ENCODE measurements at regions not wholly inside any gene's neighbourhood (a gene's known extent, or its start where the extent isn't known, plus 50 kb on each side); places are given as distances from the start of the nearest gene placed in this dataset.

DNA sequence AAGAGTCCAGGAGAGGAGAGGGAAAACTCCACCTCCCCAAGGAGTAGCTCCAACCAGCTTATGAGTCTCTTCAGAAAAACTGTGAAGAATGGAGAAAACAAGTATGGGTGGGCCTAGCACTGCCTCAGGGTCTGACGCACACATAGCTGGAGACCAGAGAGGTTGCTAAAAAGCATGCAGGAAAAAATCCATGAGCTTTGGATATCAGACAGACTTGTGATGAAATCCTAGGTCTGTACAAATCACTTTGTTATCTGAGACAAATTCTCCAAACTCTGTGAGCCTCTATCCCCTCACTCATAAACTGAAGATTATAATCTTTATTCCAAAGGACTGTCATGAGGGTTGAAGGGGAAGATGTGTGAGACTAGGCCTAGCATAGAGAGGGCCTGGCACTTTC, 141.5 kb upstream of the FGGY start:
- DNase-seq = no peak

DNA sequence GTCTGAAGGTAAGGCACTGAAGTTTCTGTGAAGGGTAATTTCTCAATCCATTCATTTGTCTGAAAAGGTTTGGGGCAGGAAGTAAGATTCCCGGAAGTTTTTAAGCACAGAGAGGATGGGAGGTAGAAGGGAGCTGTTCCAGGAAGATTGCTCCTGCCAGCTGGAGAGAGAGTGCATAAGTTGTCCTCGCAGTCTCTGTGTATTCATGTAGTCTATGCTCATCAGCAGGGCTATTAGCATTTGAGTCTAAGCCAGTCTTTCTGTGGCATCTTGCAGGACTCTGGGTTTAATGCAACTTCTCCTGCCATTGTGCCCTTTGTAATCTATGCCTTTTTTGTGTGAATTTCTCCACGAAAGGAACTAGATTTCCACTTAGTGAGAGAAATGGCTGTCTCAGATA, 140.8 kb upstream of the FGGY start:
- DNase-seq = no peak

DNA sequence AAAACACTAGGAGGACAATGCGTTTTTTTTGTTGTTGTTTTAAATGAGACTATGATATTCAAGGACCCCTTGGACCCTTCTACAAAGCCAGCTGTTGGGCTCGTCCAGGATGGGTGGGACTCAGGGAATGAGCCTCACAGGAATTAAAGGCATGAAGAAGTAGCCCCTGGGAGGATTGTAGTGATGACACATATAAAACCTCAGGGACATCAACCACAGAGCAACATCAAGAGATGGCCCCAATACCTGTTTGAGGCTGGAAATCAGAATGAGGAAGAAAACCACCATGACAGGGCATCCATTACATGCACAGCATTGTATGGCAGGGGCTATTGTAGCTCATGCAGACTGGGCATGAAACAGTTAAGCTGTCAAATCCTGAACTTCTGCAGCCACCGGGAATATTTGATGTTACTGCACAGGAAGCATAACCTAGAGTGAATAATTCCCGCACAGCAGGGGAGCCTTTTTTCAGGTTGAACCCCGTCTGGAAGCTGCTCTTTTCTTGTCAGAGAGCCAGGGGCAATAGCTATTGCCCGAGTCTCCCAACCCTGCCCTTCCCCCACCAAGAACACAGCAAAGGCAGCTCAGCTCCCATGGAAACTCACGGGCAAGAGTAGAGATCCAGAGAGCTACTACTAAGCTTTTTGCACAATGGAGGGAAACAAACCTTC, 140.2 kb upstream of the FGGY start:
- DNase-seq = no peak

DNA sequence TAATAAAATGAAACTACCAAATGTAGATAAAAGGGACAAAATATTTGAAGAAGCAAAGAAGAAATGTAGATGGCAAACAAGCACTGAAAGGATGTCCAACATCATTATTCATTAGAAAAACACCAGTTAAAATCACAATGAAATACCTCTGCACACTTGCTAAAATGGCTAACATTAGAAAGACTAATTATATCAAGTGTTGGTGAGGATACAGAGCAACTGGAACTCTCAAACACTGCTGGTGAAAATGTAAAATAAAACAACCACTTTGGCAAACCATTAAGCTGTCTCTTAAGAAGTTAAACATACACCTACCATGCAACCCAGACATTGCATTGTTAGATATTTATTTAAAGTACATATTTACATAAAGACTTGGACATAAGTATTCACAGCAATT, 138.6 kb upstream of the FGGY start:
- no peak for DNase-seq

DNA sequence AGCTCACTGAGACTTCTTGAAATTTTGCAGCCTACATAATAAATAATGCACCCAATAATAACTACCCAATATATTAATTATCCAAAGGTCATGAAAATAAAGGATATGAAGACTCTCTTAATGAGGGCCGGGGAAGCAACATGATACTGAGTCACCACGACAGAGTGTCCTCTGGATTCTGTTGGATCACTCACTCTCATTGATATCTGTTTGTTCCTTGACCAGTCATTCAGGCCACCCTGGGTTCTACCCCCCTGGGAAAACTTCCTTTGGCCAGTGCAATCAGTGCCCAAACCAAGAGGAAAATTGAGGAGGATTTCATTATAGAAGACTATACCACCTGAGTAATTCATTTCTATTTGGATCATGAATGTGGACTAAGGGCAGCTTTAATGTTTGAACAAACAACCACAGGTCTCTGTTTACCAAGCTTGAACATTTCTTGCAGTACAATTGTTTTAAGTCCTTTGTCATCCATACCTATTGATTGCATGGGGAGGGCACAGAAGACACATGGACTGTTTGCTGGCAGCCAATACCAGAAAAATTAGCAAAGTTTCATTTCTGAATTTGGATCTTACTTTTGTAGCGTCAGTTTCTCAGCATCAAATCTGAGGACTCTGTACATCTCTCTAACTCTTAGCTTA, 137.2 kb upstream of the FGGY start:
- no peak for DNase-seq

DNA sequence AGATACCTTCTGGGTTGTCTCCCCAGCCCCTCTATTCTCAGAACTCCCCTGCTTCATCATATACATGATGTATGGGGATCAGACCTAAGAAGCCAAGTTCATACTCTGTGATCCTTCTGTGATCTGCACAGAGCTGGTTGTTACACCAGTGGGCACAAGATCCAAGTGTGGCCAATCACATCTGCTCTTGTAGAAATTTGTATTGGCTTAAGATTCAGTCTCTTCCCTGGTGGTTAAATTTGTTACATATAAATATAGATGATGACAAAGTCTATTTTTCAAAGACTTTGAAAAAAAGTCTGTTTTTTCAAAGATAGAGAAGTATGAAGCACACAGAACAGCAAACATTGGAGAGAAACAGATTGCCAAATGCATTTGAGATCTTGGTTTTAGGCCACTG, 135.8 kb upstream of the FGGY start:
- DNase-seq = no peak

DNA sequence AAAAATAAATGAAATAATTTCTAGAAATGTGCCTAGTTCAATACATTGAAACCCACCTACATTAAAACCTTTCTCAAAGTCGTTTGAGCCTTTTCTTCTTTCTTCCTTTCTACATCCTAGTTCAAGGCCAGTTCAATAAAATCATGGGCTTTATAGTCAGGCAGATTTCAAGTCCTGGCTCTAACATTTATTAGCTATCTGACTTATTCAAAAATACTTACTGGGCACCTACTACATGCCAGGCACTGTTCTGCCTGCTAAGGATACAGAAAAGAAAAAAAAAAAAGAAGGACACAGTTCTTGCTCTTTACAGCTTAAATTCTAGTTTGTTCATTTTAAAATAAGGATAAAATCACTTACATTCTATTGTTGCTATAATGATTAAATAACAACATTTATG, 134.2 kb upstream of the FGGY start:
- DNase-seq = no peak

DNA sequence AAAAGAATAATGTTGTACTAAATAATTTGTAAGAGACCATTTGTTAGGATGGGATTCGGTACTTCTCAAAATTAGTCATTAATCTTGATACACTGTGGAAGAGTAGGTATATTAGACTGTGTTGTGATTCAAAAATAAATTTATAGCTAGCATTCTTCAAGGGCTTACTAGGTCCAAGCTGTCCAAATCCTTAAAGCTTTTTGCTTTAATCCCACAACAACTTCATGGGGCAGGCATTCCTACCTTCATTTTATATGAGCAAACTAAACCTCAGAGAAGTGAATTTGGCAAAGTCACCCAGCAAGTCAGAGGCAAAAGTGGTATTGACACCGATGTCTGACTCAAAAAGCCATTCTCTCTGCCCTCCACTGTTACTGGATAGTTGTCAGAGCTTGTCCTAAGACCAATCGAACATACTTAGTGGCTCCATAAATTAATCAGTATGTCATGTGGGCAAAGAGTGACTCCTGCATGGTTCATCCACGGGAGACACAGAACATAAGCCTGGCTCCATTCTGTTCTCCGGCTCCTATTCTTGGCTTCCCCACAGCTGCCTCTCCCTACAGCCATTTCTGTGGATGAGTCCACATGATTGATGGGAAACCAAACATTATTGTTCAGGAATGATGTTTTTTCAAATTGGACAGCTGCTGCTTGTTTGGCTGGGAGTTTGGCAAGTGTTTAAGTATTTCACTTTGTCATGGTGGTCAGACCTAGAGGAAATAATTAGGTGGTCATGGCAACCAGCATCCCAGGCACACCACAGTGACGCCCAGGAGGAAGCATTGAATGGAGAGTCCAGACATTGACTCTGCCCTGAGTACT, 133.4 kb upstream of the FGGY start:
- DNase-seq = no peak

DNA sequence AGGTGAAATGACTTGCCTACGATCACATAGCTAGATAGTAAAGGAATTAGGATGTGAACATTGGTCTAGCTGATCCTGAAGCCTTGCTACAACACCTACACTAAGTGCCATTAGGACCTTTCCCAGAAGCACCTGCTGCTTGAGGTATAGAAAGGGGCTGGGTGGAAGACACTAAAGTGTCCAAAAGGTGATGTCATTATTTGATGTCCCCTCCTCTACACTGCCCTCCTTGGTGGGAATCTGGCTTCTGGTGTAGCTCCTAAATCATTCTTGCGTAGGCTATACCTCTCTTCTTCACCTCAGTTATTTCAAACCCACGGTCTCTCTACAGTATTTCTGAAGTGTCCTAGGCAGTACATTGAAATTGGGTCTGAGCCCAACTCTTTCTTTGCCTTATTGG, 132.5 kb upstream of the FGGY start:
- no peak for DNase-seq

DNA sequence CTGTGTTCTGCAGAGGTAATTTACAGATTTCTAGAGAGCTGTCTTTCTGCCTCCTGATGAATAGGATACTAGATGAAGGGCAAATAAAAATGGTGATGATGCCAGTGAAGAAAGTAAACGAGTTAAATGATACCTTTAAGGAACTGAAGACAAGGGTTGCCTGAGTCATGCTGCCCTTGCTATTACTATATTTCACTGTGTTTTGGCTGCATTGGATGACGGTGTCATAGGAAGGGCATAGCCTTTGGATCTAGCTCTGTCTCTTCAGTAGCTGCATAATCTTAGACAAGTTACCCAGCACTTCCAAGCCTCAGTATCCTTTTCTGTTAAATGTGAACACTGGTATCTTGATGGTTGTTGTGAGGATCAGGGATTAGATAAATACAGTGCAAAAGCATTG, 131.5 kb upstream of the FGGY start:
- DNase-seq = no peak

DNA sequence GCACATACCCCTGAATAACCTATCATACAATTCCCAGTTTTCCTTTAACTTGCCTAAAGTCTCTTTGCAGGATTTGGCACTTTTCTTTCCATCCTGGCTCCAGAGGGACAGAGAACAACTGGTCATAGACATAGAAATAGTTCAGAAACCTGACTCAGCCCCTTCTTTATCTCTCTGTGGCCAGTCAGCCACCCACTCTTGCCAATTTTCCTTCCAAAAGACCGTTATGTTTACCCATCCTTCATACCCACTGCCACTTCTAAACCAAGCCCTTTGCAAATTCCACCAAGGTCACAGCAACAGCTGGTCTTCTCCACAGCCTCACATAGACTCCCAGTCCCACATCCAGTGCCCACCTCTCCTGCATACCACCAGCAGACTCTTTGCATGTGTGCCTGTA, 127.2 kb upstream of the FGGY start:
- DNase-seq = no peak

DNA sequence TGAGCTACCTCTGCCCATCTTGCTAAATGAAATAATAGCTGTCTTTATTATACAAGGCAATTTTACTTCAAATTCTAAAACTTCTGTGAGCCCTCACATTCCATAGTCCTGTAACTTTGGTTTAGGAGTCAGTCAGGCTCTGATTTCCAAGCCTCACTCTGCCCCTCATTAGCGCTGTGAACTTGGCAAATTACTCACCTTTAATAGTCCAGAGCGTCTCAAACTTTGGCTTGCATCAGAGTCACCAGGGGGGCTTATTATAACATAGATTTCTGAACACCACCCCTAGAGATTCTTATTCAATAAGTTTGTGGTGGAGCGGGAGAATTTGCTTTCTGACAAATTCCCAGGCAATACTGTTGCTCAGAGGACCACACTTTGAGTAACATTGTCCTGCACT, 126.2 kb upstream of the FGGY start:
- no peak for DNase-seq

DNA sequence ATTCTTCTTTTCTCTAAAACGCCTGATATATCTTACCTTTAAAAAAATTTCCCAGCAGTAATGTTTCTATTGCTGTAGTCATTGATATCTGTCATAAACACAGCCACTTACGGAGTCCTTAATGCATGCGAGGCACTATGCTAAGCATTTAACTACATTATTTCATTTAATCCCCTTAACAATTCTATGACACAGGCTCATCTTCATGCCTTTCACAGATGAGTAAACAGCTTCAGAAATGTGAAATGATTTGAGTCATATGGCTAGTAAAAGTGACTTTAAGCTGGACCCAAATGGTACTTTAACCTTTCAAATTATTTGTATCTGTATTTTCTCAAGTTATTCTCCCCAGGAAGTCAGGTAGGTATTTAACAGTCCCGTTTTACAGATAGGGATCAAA, 125.1 kb upstream of the FGGY start:
- no peak for DNase-seq

DNA sequence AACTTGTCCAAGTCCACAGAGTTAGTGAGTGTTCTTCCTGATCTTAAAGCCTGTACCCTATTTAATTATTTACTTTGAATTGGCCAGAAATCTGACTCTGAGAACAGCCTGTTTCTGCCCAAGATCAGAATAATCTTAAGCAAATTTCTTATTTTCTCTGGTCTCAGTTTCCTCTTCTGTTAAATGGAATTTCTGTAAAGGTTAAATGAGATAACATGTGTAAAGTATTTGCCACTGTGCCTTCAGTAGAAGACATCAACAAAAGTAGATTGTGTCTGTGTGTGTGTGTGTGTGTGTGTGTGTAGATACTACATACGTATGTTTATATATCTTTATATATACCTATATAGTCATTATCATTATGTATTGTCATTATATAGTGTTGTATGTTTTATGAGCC, 124.2 kb upstream of the FGGY start:
- no peak for DNase-seq

DNA sequence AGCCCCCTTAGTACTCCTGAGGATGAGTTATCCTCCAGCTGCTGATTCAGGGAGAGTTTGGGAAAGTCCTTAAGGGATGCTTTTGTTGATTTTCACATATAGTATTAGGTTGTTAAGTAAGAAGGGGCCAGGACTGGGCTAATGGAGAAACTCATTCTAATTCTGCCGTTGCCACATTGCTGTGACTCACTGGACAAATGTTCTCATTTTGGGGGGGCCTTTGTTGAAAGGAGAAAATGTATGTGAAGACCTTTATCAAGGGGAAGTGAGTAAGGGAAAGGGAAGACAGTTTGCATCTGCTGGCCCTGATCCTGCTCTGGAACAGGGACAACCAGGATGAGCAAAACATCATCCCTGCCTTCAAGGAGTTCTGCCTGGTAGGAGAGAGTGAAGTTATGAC, 123.2 kb upstream of the FGGY start:
- DNase-seq = no peak

DNA sequence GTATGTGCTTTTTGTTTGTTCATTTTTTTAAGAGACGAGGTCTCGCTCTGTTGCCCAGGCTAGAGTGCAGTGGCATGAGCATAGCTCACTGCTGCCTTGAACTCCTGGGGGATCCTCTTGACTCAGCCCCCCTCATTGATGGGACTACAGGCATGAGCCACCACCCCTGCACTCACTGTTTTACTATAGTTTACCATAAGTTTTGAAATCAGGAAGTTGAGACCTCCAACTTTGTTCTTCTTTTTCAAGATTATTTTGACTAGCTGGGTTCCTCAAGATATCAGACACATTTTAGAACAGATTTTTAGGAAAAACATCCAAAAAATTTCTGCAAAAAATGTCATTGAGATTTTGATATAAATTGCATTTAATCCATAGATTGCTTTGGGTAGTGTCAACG, 120.4 kb upstream of the FGGY start:
- DNase-seq = no peak

DNA sequence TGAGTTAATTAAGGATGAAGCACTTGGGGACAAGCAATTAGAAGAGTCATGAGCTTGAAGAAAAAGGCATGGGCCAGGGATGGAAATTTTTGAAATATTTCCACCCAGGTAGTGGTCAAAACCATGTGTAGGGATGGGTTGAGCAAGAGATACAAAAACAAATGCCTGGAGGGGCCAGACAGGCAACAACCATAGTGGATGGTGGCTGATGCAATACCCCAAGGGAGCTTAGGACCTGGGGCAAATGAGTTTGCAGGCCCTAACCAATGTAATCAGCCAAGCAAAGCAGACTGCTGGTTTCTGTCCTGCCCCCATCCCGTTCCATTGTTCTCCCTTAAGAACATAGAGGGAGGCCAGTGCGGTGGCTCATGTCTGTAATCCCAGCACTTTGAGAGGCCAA, 119.1 kb upstream of the FGGY start:
- DNase-seq = no peak

DNA sequence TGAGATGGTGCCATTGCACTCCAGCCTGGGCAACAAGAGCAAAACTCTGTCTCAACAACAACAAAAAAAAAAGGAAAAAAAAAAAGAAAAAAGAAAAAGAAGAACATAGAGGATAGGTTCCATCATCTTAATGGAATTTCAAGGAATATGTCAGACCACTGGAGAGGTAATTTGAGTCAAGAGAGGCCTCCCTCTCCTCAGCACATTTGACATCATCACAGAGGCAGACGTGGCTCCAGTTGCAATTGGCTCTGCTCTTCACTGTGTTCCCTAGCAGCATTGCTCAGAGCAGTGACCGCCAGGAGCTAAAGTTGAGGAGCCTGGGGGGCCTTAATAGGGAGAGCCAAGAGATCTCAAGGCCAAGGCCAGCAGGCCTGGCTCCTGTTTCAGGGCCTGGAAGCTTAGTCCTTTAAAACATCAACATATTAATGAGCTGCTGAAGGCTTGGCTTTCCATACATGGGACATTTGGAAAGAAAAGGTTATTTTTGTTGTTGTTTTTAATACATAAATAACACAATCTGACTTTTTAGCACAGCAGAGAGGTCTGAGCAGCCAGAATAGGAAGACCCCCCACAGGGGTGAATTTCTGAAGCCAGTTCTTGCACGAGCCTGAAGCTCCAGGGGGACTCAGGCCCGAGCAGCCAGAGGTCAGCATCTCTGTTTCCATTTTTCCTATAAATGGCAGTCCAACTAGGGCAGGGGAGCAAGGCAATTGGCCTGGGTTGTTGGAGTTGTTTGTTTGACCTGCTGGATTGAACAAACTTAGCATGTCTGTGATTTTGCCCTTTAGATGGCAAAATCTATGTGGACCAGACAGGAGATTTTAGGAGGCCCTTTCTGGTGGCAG, 118.3 kb upstream of the FGGY start:
- DNase-seq = no peak

DNA sequence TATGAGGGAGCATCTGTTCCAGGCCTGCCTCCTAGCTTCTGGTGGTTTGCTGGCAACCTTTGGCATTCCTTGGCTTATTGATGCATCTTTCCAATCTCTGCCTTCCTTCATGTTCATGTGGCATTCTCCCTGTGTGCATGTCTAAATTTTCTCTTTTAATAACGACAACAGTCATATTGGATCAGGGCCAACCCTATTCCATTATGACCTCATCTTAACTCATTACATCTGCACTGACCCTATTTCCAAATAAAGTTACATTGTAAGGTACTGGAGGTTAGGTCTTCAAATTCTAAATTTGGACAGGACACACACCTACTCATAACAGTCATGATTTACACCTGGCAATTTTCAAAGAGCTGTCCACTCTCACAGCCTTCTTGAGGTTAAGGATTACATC, 117.2 kb upstream of the FGGY start:
- no peak for DNase-seq

DNA sequence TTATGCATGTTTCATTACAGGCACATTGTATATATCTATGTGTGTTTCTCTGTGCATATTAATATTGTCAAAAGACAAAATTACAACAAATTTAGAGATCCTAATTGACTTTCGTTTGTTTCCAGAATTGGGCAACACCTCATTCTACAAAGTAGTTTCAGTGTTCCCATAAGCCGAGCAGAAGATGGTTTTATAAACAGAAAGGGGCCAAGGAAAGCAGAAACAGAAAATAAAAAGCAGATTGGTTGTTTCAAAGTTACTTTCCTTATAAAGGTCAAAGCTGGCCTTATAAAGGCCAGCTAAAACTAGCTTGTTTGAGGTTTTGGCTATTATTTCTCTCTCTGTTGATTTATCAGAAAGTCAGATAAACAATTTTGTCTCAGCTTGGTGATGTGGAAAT, 116.2 kb upstream of the FGGY start:
- no peak for DNase-seq

DNA sequence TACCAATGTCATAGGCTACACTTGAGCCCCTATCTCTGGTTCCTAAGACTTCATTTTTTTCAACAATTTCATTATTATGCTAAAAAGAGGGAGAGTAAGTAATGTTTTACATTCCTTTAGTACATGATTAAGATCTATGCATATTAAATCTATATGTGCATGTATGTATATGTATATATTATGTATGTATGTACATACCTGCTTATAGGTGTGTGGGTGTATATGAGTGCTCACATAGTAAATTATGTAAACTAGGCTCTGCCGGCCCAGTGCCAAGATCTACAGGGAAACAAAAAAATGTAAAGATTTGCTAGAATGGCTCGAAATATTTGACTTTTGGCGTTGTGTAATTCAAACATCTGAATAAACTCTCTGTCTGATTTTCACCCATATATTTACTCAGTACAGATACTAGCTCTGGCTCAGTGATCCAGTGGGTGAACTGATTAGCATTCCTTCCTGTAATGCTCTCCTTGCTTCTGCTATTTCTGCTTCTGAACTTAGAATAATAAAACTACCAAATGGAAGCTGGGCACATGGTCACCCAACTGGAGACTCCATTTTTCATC, 113.1 kb upstream of the FGGY start:
- no peak for DNase-seq

DNA sequence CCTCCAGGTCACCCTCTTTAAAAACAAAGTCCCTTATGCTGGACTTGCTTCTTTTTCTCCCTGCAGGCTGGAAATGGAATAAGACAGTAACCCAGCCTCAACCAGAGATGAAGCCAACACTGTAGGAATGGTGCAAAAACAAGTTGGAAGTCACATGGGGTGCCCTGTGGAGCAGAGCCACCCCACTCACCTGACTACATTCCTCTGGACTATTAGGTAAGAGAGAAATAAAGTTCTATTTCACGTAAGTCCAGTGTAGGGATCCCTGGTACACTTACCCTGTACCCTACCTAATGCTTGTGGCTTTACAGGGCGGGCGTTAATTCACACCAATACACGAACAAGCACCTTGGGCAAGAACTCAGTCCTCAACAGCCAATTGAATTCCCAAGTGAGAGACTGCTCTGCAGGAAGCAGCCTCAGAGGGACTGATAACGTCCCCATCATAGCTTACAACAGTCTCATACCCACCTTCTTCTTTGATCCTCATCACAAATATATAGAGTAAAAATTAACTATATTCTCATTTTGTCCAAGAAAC, 112.5 kb upstream of the FGGY start:
- DNase-seq = no peak

Data from activated CD4-positive, alpha-beta T cell treated with anti-CD3 and anti-CD28 coated beads for 48 hours (primary cell).